Upper lobe of left lung (tissue), 6 donors: ENCODE measurements at regions not wholly inside any gene's neighbourhood (a gene's known extent, or its start where the extent isn't known, plus 50 kb on each side); places are given as distances from the start of the nearest gene placed in this dataset.

ENCODE experiments used
- ATAC-seq, 2 donors: fragments of 200-7000 bp; cut with Tn5 transposase; one replicate each; pipeline ENCODE4 v1.9.1; 2022; ENCODE audit warnings: mild to moderate bottlenecking in 2 of 2, moderate library complexity in 2 of 2; ENCODE audit not compliant: low FRiP score in 2 of 2
- DNase-seq, 2 donors: peaks; one replicate each; pipeline ENCODE4 v3.0.0-alpha.2; 2019 to 2020
- H3K27ac ChIP-seq, 4 donors: fragments of 200-600 bp; sonication (generic); one replicate each; pipeline ENCODE4 v1.5.1; 2016 to 2019
- H3K27me3 ChIP-seq, 4 donors: fragments of 200-600 bp; sonication (generic); one replicate each; pipeline ENCODE4 v1.5.1; 2017 to 2019
- H3K36me3 ChIP-seq, 4 donors: fragments of 200-600 bp; sonication (generic); one replicate each; pipeline ENCODE4 v1.5.1; 2016 to 2019
- H3K4me1 ChIP-seq, 4 donors: fragments of 200-600 bp; sonication (generic); one replicate each; pipeline ENCODE4 v1.5.1; 2018 to 2019
- H3K4me3 ChIP-seq, 4 donors: fragments of 200-600 bp; sonication (generic); one replicate each; pipeline ENCODE4 v1.5.1; 2017 to 2019; ENCODE audit warnings: mild to moderate bottlenecking in 2 of 4, moderate library complexity in 1 of 4
- H3K9me3 ChIP-seq, 4 donors: fragments of 200-600 bp; sonication (generic); one replicate each; pipeline ENCODE4 v1.5.1; 2018 to 2019
- CTCF ChIP-seq, 6 experiments: fragments of 450-650 bp in 4 of 6; fragments of 200-600 bp in 2 of 6; sonication (generic) in 2 of 6; IDR thresholded peaks; one replicate each; pipeline ENCODE4 v1.5.1; 2016 to 2019; ENCODE audit warnings: antibody characterized with exemption in 6 of 6
- EP300 ChIP-seq, 4 donors: sonication (generic); formaldehyde crosslinking; IDR thresholded peaks; one replicate each; pipeline ENCODE4 v1.5.1; 2017; ENCODE audit warnings: antibody characterized with exemption in 4 of 4, control low read depth in 2 of 4
- POLR2A ChIP-seq, 4 donors: fragments of 450-650 bp; IDR thresholded peaks; one replicate each; pipeline ENCODE4 v1.5.1; 2016 to 2017; ENCODE audit warnings: antibody characterized with exemption in 4 of 4, mild to moderate bottlenecking in 2 of 4
- POLR2AphosphoS5 ChIP-seq, 2 donors: sonication (generic); formaldehyde crosslinking; IDR thresholded peaks; one replicate each; pipeline ENCODE4 v1.5.1; 2017; ENCODE audit warnings: antibody characterized with exemption in 2 of 2
- whole genome bisulfite sequencing, 2 donors: methylation state at CpG; one replicate each; pipeline ENCODE4 v1.1.5; 2017 to 2018; 5-methylcytosine and 5-hydroxymethylcytosine counted together
- donor health status: DM: no; HTN: no; CAD: no; lungs with moderate emphysema.
- donor health status: DM: no; HTN: yes; CAD: no; lungs with severe emphysema.

GRCh38 chr20:60559462-60559861, 601.2 kb downstream of the CDH26 start:
- peak in 1 of 2 donors; percentile 27 for DNase-seq
- H3K9me3 ChIP-seq = no peaks in the 10 kb centered on the region
- ATAC-seq = no peak
- H3K4me1 ChIP-seq = no peaks in the 10 kb centered on the region
- no peaks in the 10 kb centered on the region for H3K36me3 ChIP-seq
- WGBS, 2 donors = 50 to 53% methylated on average over 6 to 7 of the region's 7 CpGs
- TF ChIP-seq EP300 (IDR thresholded peaks at IDR 0.05) (no peak), POLR2A (IDR thresholded peaks at IDR 0.05) (no peak), CTCF (IDR thresholded peaks at IDR 0.05) (no peak), POLR2AphosphoS5 (IDR thresholded peaks at IDR 0.05) (no peak)
- H3K27ac ChIP-seq = no peak overlapping the region
- no peaks in the 10 kb centered on the region for H3K27me3 ChIP-seq
- H3K4me3 ChIP-seq = no peak overlapping the region

GRCh38 chr20:60561052-60561451, 602.8 kb downstream of the CDH26 start:
- whole genome bisulfite sequencing, 2 donors = 77 to 83% methylated on average over 3 of the region's 3 CpGs
- Histone ChIP-seq H3K4me1 (no peaks in the 10 kb centered on the region), H3K36me3 (no peaks in the 10 kb centered on the region), H3K9me3 (no peaks in the 10 kb centered on the region), H3K27me3 (no peaks in the 10 kb centered on the region), H3K27ac (no peak overlapping the region), H3K4me3 (no peak overlapping the region)
- no peak for DNase-seq
- no peak for ATAC-seq
- TF ChIP-seq POLR2A (IDR thresholded peaks at IDR 0.05) (no peak), CTCF (IDR thresholded peaks at IDR 0.05) (no peak), EP300 (IDR thresholded peaks at IDR 0.05) (no peak), POLR2AphosphoS5 (IDR thresholded peaks at IDR 0.05) (no peak)

- WGBS, 2 donors = 26 to 38% methylated on average over 4 of the region's 4 CpGs
- no peak overlapping the region for H3K27ac ChIP-seq
- H3K4me1 ChIP-seq = no peaks in the 10 kb centered on the region
- no peak for TF ChIP-seq CTCF (IDR thresholded peaks at IDR 0.05)
- no peak for TF ChIP-seq EP300 (IDR thresholded peaks at IDR 0.05)
- TF ChIP-seq POLR2AphosphoS5 (IDR thresholded peaks at IDR 0.05) = no peak
- TF ChIP-seq POLR2A (IDR thresholded peaks at IDR 0.05) = no peak
- no peaks in the 10 kb centered on the region for H3K9me3 ChIP-seq
- DNase-seq (no peak), ATAC-seq (no peak)
- H3K4me3 ChIP-seq = no peak overlapping the region
- H3K36me3 ChIP-seq = no peaks in the 10 kb centered on the region
- no peaks in the 10 kb centered on the region for H3K27me3 ChIP-seq
Observed at GRCh38 chr20:60565083-60565482, 606.9 kb downstream of the CDH26 start.

GRCh38 chr20:60565551-60565950, 607.3 kb downstream of the CDH26 start:
- H3K4me3 ChIP-seq = no peak overlapping the region
- TF ChIP-seq POLR2AphosphoS5 (IDR thresholded peaks at IDR 0.05) (no peak), CTCF (IDR thresholded peaks at IDR 0.05) (no peak), POLR2A (IDR thresholded peaks at IDR 0.05) (no peak), EP300 (IDR thresholded peaks at IDR 0.05) (no peak)
- H3K27ac ChIP-seq = no peak overlapping the region
- no peaks in the 10 kb centered on the region for H3K36me3 ChIP-seq
- H3K9me3 ChIP-seq = no peaks in the 10 kb centered on the region
- no peaks in the 10 kb centered on the region for H3K27me3 ChIP-seq
- DNase-seq (no peak), ATAC-seq (no peak)
- WGBS, 2 donors = 45 to 49% methylated on average over 5 of the region's 5 CpGs
- no peaks in the 10 kb centered on the region for H3K4me1 ChIP-seq

GRCh38 chr20:60569116-60569515, 610.9 kb downstream of the CDH26 start:
- Histone ChIP-seq H3K27me3 (no peaks in the 10 kb centered on the region), H3K9me3 (no peaks in the 10 kb centered on the region), H3K4me1 (no peaks in the 10 kb centered on the region), H3K36me3 (no peaks in the 10 kb centered on the region), H3K27ac (no peak overlapping the region), H3K4me3 (no peak overlapping the region)
- ATAC-seq = no peak
- no peak for TF ChIP-seq POLR2A (IDR thresholded peaks at IDR 0.05)
- no peak for TF ChIP-seq POLR2AphosphoS5 (IDR thresholded peaks at IDR 0.05)
- 76 to 84% methylated on average over 6 of the region's 6 CpGs for WGBS, 2 donors
- DNase-seq = no peak
